GM19043 (cell line): ENCODE measurements at regions not wholly inside any gene's neighbourhood (a gene's known extent, or its start where the extent isn't known, plus 50 kb on each side); places are given as distances from the start of the nearest gene placed in this dataset.

Source experiments
- ATAC-seq: cut with Tn5 transposase; IDR thresholded peaks from one replicate; pipeline ENCODE4 v1.9.1; 2021; ENCODE audit warnings: low read depth; ENCODE audit not compliant: unreplicated experiment

DNA sequence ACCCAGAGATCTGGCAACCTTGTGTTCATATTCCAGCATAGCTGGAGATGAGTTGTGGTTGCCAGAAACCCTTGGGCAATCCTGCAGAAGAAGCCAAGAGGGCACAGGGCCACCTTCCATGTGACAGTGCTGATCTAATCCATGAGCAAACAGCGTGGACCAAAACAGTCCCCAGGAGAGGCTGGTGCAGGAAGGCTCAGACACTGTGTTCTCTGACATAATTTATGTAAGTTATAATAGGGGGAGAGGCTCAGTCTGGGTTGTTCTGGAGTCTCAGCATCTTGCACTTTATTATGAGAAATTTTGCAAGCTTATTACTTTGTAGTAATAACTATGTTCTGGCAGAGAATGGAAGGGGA is 273.9 kb downstream of the HAPSTR1 start:
- ATAC-seq = no peak

DNA sequence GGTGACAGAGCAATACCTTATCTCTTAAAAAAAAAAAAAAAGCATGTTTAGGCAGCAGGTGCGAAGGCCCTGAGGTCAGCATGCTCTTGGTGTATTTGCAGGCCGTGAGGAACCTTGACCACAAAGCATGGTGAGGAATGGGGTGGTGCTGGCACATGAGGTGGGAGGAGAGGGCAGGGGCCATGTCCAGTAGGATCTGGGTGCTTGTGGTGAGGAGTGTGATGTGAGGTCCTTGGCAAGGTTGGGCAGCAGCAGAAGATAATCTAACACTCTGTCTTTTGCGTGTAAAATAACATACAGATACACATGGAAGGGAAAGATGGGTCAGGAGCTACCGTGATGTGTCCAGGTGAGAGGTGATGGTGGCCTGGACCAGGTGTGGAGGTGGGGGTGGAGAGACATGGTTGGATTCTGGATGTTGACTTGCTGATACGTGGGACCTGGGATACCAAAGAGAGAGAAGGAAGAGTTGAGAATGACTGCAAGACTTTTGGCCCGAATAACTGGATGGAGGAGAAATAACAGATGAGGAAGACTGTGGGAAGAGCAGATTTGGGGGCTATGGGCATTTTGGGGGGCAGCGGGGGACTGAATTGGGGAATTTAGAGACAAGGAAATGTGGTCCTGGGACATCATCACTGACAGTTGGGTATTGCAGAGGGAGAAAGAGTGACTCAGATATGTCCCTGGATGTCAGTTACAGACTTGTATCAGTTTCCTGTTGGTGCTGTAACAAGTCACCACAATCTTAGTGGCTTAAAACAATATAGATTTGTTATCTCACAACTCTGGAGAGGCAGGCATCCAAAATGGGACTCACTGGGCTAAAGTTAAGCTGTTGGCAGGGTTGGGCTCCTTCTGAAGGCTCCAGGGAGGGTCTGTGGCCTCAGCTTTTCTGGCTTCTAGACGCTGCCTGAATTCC is 274.9 kb downstream of the HAPSTR1 start:
- no peak for ATAC-seq

- no peak for ATAC-seq
These were observed 278.6 kb downstream of the HAPSTR1 start for GRCh38 chr16:9370061-9370491.

DNA sequence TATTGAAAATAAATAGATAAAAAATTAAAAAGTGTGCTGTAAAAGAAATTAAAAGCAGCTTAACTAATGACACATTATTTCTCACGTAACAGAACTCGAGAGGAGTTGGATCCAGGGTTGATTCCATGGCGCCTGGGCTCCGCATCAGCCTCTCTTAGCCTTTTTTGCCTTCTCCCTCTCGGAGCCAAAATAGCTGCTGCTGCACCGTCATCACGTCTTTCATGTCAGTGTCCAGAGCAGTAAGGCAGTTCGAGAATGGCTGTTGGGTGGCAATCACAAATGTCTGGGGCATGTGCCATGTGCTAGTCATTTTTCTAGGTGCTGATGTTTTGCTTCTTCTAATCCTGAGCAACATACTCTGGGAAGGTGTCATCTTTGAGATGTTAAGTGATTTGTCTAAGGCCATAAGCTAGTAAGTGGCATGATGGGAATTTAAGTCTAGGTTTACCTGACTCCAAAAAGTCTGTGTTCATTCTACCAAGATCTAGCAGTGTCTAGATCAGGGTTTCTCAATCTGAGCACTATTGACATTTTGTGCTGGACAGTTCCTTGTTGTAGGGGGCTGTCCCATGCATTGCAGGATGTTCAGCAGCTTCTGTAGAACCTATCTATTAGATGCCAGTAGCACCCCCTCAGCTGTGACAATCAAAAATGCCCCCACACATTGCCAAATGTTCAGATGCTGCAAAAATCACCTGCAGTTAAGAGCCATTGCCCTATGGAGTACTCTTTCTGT is 280.4 kb downstream of the HAPSTR1 start:
- ATAC-seq = no peak

DNA sequence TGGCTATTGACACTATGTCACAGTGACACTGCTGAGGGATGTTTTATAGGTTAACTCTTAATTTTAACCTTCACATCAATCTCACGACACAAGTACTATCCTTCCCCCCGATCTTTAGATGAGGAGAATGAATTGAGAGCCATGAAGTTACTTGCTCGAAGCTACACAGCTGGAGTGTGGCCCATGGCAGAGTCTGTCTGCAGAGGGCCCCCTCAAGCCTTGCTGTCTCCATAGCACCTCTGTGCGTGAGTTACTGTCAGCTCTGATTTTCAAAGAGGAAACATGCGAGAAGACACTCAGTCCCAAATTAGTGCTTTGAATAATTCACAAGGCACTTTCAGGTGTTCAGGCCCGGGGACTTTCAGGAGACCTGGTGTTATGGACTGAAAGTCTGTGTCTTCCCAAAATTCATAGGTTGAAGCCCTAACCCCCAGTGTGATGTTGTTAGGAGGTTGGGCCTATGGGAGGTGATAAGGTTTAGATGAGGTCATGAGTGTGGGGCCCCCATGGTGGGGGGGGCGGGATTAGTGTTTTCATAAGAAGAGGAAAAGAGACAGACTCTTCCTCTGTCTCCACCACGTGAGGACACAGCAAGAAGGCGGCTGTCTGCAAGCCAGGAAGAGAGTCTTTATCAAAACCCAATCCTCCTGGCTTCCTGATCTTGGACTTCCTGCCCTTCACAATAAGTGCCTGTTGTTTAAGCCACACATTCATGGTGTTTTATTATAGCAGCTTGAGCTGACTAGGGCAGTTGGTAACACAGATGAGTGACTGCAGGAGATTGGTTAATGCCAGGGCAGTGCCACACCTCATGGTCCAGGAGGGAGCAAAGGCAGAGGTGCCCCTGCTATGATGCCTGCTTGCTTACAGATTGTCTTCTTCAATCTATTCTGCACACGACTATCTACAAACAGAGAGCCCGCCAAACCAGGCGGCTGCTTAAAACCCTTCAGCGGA is 281.8 kb downstream of the HAPSTR1 start:
- ATAC-seq = no peak

DNA sequence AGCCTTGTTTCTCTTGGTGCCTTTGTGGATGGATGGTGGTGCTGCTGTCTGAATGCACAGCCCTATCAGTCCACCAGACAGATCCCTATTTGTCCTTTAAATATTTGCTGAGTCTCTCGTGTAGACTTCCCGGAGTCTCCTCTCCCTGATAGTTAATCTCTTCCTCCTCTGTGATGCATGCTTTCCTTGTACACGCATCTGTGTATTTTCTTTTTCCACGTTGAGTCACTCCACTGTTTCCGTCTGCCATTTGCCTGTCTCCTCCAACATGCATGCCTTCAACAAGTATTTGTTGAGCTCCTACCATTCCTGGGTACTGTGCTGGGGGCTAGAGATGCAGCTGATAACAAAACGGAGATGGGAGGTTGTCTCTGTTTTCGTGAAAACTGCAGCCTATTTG is 282.6 kb downstream of the HAPSTR1 start:
- ATAC-seq = no peak

GRCh38 chr16:9378876-9379275 is 287.4 kb downstream of the HAPSTR1 start:
- ATAC-seq = no peak

- ATAC-seq = no peak
These were observed 288.8 kb downstream of the HAPSTR1 start for GRCh38 chr16:9380221-9380620.

DNA sequence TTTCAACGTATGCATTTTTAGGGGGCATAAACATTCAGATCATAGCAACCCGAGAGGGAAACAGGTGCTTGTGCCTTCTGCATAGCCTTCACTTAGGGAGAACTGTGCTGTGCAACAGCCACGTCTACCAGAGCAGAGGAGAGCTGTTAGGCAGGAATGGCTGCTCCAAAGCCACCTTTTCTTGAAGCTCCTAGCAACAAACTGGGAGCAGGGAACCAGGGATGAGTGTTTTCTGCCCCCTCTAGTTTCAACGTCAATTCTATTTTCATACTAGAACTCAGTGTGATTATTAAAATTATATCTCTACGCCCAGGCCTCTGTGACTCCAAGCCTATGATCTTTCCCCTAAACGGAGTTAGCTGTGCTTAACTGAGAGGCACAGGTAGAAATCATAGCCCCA is 290.0 kb downstream of the HAPSTR1 start:
- ATAC-seq = no peak

GRCh38 chr16:9381905-9382304 is 290.5 kb downstream of the HAPSTR1 start:
- ATAC-seq = no peak

- no peak for ATAC-seq
These were observed 291.8 kb downstream of the HAPSTR1 start for GRCh38 chr16:9383281-9383680.

DNA sequence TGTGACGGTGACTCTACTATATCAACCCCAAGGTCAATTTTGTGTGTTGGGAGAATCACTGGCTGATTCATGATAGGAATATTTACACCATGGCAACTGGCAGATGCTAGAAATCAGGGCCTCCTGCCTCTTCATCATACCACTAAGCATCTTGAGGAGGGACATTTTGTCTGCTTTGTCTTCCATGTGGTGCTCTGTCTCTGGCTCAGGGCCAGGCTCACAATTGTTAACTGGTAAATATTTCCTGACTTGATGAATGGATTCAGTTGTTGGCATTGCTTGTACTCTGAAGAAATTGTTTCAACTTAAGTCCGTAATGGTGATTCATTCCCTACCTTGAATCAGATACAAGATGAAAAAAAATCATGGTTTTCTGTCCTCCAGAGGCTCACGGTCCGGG is 292.7 kb downstream of the HAPSTR1 start:
- no peak for ATAC-seq

DNA sequence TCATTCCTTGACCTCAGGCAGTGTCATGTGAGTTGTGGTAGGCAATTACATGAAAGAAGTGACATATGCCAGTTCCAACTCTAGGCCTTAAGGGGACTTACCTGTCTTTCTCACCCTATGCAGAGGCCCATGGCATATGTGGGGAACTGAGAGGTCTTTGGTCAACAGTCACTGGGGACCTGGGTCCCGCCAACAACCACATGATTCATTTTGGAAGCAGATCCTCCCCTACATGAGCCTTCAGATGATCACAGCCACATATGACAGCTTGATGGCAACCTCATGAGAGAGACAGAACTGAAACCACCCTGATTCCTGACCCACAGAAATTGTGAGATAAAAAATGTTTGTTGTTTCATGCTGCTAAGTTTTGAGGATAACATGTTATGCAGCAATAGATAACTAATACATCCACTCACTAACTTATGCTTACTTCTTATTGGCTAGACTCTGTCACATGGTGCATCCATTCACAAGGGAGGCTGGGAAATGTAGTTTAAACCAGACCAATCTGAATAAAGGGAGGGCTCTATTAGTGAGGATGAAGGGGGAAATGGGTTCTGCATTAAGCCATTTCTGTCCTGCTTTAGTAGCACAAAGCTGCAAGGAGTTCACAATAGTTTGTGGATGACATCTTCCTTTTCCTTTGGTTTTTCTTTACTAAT is 298.2 kb downstream of the HAPSTR1 start:
- no peak for ATAC-seq

DNA sequence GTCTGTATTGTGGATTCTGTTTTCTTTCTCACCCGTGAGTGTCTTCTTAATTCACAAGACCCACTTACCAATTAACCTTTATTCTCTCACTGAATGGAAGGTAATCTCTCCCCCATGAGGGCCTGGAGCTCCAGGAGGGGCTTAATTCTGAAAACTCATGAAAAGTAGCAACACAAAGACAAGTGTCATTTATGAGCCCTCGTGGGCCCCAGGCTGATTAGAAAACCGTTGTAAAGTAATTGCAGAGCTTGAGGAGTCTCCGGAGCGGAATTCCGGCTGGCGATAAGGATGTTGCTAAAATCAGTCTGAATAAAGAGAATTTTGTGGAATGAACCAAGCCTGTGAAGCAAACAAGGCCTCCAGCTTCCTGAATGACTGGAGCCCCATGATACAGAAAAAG is 301.5 kb downstream of the HAPSTR1 start:
- ATAC-seq = no peak

GRCh38 chr16:9393591-9393990 is 302.1 kb downstream of the HAPSTR1 start:
- ATAC-seq = no peak

DNA sequence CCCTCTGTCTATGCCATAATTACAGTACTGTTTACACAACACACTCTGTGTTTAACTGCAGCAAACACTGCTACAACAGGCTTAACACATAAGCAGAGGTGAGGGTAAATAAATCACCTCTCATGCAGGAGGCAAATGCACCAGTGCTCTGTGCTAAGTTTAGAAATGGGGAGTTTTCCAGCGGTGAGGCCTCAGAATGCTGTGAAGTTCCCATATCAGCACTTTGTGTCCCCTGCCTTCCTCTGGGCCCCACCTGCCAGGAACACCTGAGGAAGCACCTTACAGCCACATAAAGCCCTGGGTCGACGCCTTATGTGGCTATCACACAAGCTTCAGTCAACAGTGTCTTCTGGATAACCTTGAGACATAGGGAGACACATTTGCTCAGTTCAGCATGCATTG is 304.5 kb downstream of the HAPSTR1 start:
- no peak for ATAC-seq

DNA sequence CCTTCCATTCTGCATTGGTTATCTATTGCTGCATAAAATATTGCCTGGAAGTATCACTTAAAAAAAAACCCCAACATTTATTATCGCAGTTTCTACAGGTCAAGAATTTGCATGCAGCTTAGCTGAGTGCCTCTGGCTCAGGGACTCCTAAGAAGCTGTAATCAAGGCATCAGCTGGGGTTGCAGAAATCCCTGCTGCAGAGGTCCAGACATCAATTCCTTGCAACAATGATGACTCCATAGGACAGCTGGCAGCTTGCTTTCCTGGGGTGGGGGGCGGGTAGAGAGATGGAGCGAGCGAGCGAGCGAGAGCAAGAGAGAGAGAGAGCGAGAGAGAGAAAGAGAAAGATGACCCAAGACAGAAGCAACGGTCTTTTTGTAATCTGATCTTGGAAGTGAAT is 308.1 kb downstream of the HAPSTR1 start:
- ATAC-seq = no peak

DNA sequence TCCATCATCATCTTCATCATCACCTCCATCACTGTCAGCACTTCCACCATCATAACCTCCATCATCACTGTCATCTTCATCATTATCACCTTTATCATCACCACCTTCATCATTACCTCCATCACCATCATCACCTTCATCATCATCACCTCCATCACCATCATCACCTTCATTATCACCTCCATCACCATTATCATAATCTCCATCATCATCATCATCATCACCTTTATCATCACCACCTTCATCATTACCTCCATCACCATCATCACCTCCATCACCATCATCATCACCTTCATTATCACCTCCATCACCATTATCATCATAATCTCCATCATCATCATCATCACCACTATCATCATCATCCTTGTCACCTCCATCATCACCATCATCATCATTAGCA is 309.7 kb downstream of the HAPSTR1 start:
- ATAC-seq = no peak

DNA sequence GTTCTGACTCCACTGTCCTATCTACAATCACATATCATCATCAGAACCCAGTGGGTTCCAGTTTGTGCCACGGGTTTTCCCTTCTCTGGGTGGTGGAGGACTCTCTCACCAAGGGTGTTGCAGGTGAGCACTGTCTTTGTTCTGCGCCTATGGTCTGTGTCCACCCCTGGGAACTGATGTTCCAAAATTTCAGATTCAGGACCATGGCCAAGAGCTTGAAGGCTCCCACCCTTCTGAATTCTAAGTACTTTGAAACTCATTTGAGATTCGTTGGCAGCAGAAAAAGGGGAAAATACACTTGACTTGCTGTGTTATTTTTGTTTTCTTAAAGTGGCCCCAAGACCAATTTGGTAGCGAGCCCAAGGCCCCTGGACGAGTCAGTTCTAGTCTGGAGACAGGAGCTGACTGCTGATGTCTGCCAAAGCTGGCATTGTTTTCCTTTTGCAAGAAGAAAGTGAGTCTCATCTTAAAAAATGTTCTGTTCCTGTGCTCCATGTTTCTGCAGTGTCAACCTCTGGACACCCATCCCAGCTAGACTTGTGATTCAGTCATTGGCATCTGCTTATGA is 310.9 kb downstream of the HAPSTR1 start:
- ATAC-seq = no peak

DNA sequence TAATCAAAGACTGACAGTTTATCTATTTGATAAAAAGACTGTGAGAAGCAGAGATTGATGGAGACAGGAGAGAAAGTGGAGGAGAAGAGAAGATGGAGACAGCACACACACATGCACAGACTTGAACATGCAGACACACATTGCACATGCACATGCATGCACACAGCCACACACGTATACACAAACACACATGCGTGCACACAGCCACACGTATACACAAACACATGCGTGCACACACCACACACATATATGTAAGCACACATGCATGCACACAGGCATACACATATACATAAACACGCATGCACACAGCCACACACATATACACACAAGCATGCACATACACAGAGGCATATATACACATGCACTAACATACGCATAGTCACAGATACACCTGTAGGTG is 313.4 kb downstream of the HAPSTR1 start:
- no peak for ATAC-seq
